GM12878 (cell line): ENCODE measurements at regions not wholly inside any gene's neighbourhood (a gene's known extent, or its start where the extent isn't known, plus 50 kb on each side); places are given as distances from the start of the nearest gene placed in this dataset.

ENCODE experiments used
- ATAC-seq: fragments of 200-7000 bp; cut with Tn5 transposase; 3 replicates; pipeline ENCODE4 v1.9.1; 2020; ENCODE audit warnings: mild to moderate bottlenecking, moderate library complexity
- BruUV-seq: library from RNA; stranded (reverse); fragments of 400-500 nt; replicated peaks from 2 replicates; lab custom pipeline; 2021; lab: Mats Ljungman, UMichigan
- CTCF ChIA-PET: fragments of 300-600 bp; sonication (Branson Sonifier 250); formaldehyde crosslinking; extraction: SDS; loops from one replicate; lab custom pipeline; 2021; ENCODE audit warnings: inconsistent platforms; lab: Yijun Ruan, JAX
- POLR2A ChIA-PET: fragments of 350-600 bp; formaldehyde crosslinking; extraction: SDS; loops from one replicate; lab custom pipeline; 2021; ENCODE audit warnings: inconsistent platforms; lab: Charles Lee
- RAD21 ChIA-PET: fragments of 300-600 bp; sonication (Branson Sonifier 250); formaldehyde crosslinking; loops from one replicate; lab custom pipeline; 2023; ENCODE audit warnings: antibody characterized with exemption; ENCODE audit not compliant: unreplicated experiment; lab: Charles Lee
- SMC1A ChIA-PET: fragments of 300-600 bp; sonication (Branson Sonifier 250); formaldehyde crosslinking; loops from one replicate; lab custom pipeline; 2023; ENCODE audit not compliant: unreplicated experiment, uncharacterized antibody; lab: Charles Lee
- DNase-seq: peaks from one replicate; pipeline ENCODE4 v3.0.0-alpha.2; 2011; ENCODE audit warnings: low read depth, low spot score
- FAIRE-seq: peaks from 3 replicates; lab custom pipeline; 2011; peaks lifted over from hg19 to GRCh38; lab: Jason Lieb, UNC
- H2AFZ ChIP-seq: 2 replicates; pipeline ENCODE4 v1.6.0; 2011; ENCODE audit warnings: low read depth, low read length, control low read depth; ENCODE audit not compliant: control insufficient read depth
- H3K27ac ChIP-seq: 2 replicates; pipeline ENCODE4 v1.5.1; 2011; ENCODE audit warnings: control low read depth; ENCODE audit not compliant: control insufficient read depth, insufficient read depth
- H3K27me3 ChIP-seq, 2 experiments: replicated peaks in 1 of 2; 2 replicates each; pipeline versions ENCODE4 v1.6.0 to v1.6.1; 2011; ENCODE audit warnings: low read length in 1 of 2; ENCODE audit not compliant: control insufficient read depth in 2 of 2, insufficient read depth in 2 of 2
- H3K36me3 ChIP-seq, 2 experiments: 2 replicates each; pipeline ENCODE4 v1.5.1; 2011; ENCODE audit warnings: low read length in 1 of 2; ENCODE audit not compliant: control insufficient read depth in 2 of 2, insufficient read depth in 2 of 2
- H3K4me1 ChIP-seq: 2 replicates; pipeline ENCODE4 v1.6.1; 2011; ENCODE audit warnings: mild to moderate bottlenecking, low read length, moderate library complexity, mixed read lengths; ENCODE audit not compliant: control insufficient read depth, insufficient read depth
- H3K4me2 ChIP-seq: 2 replicates; pipeline ENCODE4 v1.6.0; 2011; ENCODE audit warnings: control low read depth; ENCODE audit not compliant: control insufficient read depth, insufficient read depth
- H3K4me3 ChIP-seq: fragments of 200-600 bp; sonication (generic); 2 replicates; pipeline ENCODE4 v1.5.1; 2016
- H3K79me2 ChIP-seq: 2 replicates; pipeline ENCODE4 v1.6.0; 2011; ENCODE audit warnings: low read length; ENCODE audit not compliant: control insufficient read depth, insufficient read depth
- H3K9ac ChIP-seq: 2 replicates; pipeline ENCODE4 v1.8.0; 2011; ENCODE audit warnings: low read length, control low read depth, mixed read lengths; ENCODE audit not compliant: control insufficient read depth, insufficient read depth
- H3K9me3 ChIP-seq: replicated peaks from 3 replicates; pipeline ENCODE4 v1.5.1; 2011; ENCODE audit warnings: mild to moderate bottlenecking, low read length; ENCODE audit not compliant: control insufficient read depth, insufficient read depth
- H4K20me1 ChIP-seq: 2 replicates; pipeline ENCODE4 v1.6.0; 2011; ENCODE audit not compliant: control insufficient read depth, insufficient read depth
- CTCF ChIP-seq, 3 experiments: IDR thresholded peaks in 2 of 3; conservative IDR thresholded peaks in 1 of 3; 2 replicates each; pipeline ENCODE4 v1.5.1; 2011; ENCODE audit warnings: low read depth in 3 of 3, low read length in 3 of 3, mild to moderate bottlenecking in 3 of 3, control low read depth in 2 of 3, moderate library complexity in 2 of 3, inconsistent platforms in 1 of 3, mixed read lengths in 1 of 3; ENCODE audit not compliant: control insufficient read depth in 2 of 3, insufficient read depth in 1 of 3; ENCODE audit errors: extremely low read depth in 1 of 3
- FOXM1 ChIP-seq: IDR thresholded peaks from 2 replicates; pipeline ENCODE4 v1.6.1; 2012; ENCODE audit warnings: low read depth, mild to moderate bottlenecking, inconsistent platforms, low read length, moderate library complexity
- HCFC1 ChIP-seq: fragments of 150-350 bp; IDR thresholded peaks from 2 replicates; pipeline ENCODE4 v1.6.1; 2014; ENCODE audit warnings: low read length
- IKZF1 ChIP-seq: fragments of 450-650 bp; conservative IDR thresholded peaks from 2 replicates; pipeline ENCODE4 v1.6.1; 2017; ENCODE audit warnings: antibody characterized with exemption, mild to moderate bottlenecking
- IKZF2 ChIP-seq, 2 experiments: fragments of 450-650 bp; IDR thresholded peaks; 2 replicates each; pipeline ENCODE4 v1.6.1; 2017; ENCODE audit warnings: mild to moderate bottlenecking in 2 of 2, moderate library complexity in 2 of 2
- KAT2A ChIP-seq: conservative IDR thresholded peaks from 2 replicates; pipeline ENCODE4 v1.6.1; 2011; ENCODE audit warnings: low read depth, low read length; ENCODE audit not compliant: control insufficient read depth
- KDM1A ChIP-seq: fragments of 200-600 bp; sonication (generic); IDR thresholded peaks from 2 replicates; pipeline ENCODE4 v1.6.1; 2016; ENCODE audit warnings: borderline replicate concordance
- MAX ChIP-seq: IDR thresholded peaks from 2 replicates; pipeline ENCODE4 v1.6.1; 2012; ENCODE audit warnings: low read depth, low read length, improper control_type of control experiment
- NFYA ChIP-seq: IDR thresholded peaks from 2 replicates; pipeline ENCODE4 v1.6.1; 2011; ENCODE audit warnings: low read depth, mild to moderate bottlenecking, low read length, improper control_type of control experiment, borderline replicate concordance
- PAX8 ChIP-seq: fragments of 450-650 bp; IDR thresholded peaks from 2 replicates; pipeline ENCODE4 v1.6.1; 2017; ENCODE audit warnings: mild to moderate bottlenecking, moderate library complexity
- POLR2AphosphoS5 ChIP-seq: IDR thresholded peaks from 2 replicates; pipeline ENCODE4 v1.6.1; 2011; ENCODE audit warnings: mild to moderate bottlenecking, low read length, inconsistent platforms
- RAD21 ChIP-seq: IDR thresholded peaks from 2 replicates; pipeline ENCODE4 v1.6.1; 2011; ENCODE audit warnings: mild to moderate bottlenecking, low read depth, low read length, moderate library complexity; ENCODE audit not compliant: insufficient read depth
- RBBP5 ChIP-seq: fragments of 200-600 bp; sonication (generic); conservative IDR thresholded peaks from 2 replicates; pipeline ENCODE4 v1.6.1; 2016
- SIX5 ChIP-seq: IDR thresholded peaks from 2 replicates; pipeline ENCODE4 v1.6.1; 2011; ENCODE audit warnings: mild to moderate bottlenecking, low read depth, low read length, moderate library complexity; ENCODE audit not compliant: severe bottlenecking
- USF2 ChIP-seq: IDR thresholded peaks from 2 replicates; pipeline ENCODE4 v1.6.1; 2011; ENCODE audit warnings: low read depth, low read length, improper control_type of control experiment, borderline replicate concordance
- YBX1 ChIP-seq: fragments of 450-650 bp; IDR thresholded peaks from 2 replicates; pipeline ENCODE4 v1.6.1; 2016; ENCODE audit warnings: antibody characterized with exemption
- YY1 ChIP-seq: IDR thresholded peaks from 2 replicates; pipeline ENCODE4 v1.6.1; 2011; ENCODE audit warnings: low read depth, mild to moderate bottlenecking, low read length
- ZBTB40 ChIP-seq: fragments of 450-650 bp; IDR thresholded peaks from 2 replicates; pipeline ENCODE4 v1.6.1; 2016; ENCODE audit warnings: mild to moderate bottlenecking, moderate library complexity, borderline replicate concordance
- WGBS: methylation state at CpG from one replicate; pipeline ENCODE4 v1.1.6; 2016; ENCODE audit warnings: low lambda C conversion rate; ENCODE audit not compliant: insufficient replicate concordance, insufficient coverage; ENCODE audit errors: missing lambda C conversion rate; 5-methylcytosine and 5-hydroxymethylcytosine counted together
- in situ Hi-C: fragments of 300-500 bp; cut with MboI; formaldehyde crosslinking; loops from 9 replicates; pipeline ENCODE4 v1.14.3; 2018; ENCODE audit warnings: mixed read lengths
- intact Hi-C: fragments of 100-400 bp; cut with micrococcal nuclease; formaldehyde crosslinking; loops from one replicate; pipeline ENCODE4 v1.14.2; 2022; ENCODE audit not compliant: unreplicated experiment

GRCh38 chrX:139120760-139121159, 409.2 kb upstream of the FGF13 start:
- CTCF ChIA-PET, result no interaction called here
- no peak overlapping the region for H3K4me3 ChIP-seq
- RAD21 ChIA-PET, result no interaction called here
- H3K9ac ChIP-seq, result no peak overlapping the region
- POLR2A ChIA-PET, result interaction anchor here (0.6 kb wide), 1 partner anchor 1418 kb away, joined by 9 read pairs; no protein-coding TSS in a partner anchor
- H3K27ac ChIP-seq, result no peak overlapping the region
- H3K36me3 ChIP-seq, result no peaks in the 10 kb centered on the region
- no peaks in the 10 kb centered on the region for H3K9me3 ChIP-seq
- WGBS, result 40% methylated on average over 5 of the region's 5 CpGs
- no TSS peak for BruUV-seq
- no peaks in the 10 kb centered on the region for H3K79me2 ChIP-seq
- DNase-seq (no peak), FAIRE-seq (no peak), ATAC-seq (no peak)
- in situ Hi-C loops, result no loop called here
- H3K4me1 ChIP-seq, result no peaks in the 10 kb centered on the region
- no peak for TF ChIP-seq CTCF (IDR thresholded peaks at IDR 0.05 in 2 of 3, conservative IDR thresholded peaks at IDR 0.05 in 1 of 3; ENCODE audit: control insufficient read depth in 2 of 3, extremely low read depth in 1 of 3, insufficient read depth in 1 of 3, low read depth in 3 of 3, low read length in 3 of 3)
- no peak for TF ChIP-seq KAT2A
- no peak for TF ChIP-seq PAX8
- TF ChIP-seq SIX5, result no peak
- no peak for TF ChIP-seq KDM1A
- TF ChIP-seq POLR2AphosphoS5, result no peak
- no peak for TF ChIP-seq USF2
- no peak for TF ChIP-seq YBX1
- no peak for TF ChIP-seq MAX
- TF ChIP-seq RBBP5, result no peak
- TF ChIP-seq RAD21, result no peak
- TF ChIP-seq FOXM1, result no peak
- no peak for TF ChIP-seq HCFC1
- no peak for TF ChIP-seq IKZF1
- no peak for TF ChIP-seq IKZF2 (IDR thresholded peaks at IDR 0.05)
- no peak for TF ChIP-seq YY1
- no peak for TF ChIP-seq ZBTB40
- TF ChIP-seq NFYA, result no peak
- no peak overlapping the region for H3K4me2 ChIP-seq
- H3K27me3 ChIP-seq, result no peaks in the 10 kb centered on the region
- no peaks in the 10 kb centered on the region for H4K20me1 ChIP-seq
- intact Hi-C loops, result loop anchor here (10.0 kb wide), 1 partner anchor 854 kb away; no protein-coding TSS in a partner anchor
- SMC1A ChIA-PET, result no interaction called here
- no peak overlapping the region for H2AFZ ChIP-seq
